ENCODE measurements at regions not wholly inside any gene's neighbourhood (a gene's known extent, or its start where the extent isn't known, plus 50 kb on each side); places are given as distances from the start of the nearest gene placed in this dataset.

DNA sequence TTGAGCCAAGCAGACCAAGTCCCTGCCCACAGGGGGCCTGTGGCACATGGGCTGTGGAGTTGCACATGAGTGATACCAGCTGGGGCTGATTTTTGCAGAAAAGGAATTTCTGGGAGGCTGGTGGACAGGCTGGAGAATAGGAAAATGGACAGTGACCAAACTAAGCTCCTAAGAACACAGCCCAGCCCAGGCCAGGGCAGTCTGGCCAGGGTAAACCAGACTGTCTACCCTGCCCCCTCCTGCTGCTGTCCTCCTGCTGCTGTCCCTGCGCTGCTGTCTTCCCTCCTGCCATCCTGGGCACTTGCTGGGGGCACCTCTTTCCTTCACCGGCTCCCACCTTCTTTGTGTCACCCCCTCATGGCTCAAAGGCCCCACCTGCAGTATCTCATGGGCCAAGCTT is 219.2 kb downstream of the ZIC5 start:
- Histone ChIP-seq H3K4me2 (ENCODE audit: control insufficient read depth, extremely low read depth, insufficient read depth, low read depth, low read length) (no peak overlapping the region), H3K9me1 (ENCODE audit: control insufficient read depth, extremely low read depth, insufficient read depth, low read length) (no peaks in the 10 kb centered on the region), H3K27ac (ENCODE audit: control insufficient read depth, insufficient read depth, low read length) (no peak overlapping the region), H3K79me2 (ENCODE audit: control insufficient read depth, insufficient read depth, low read length) (no peaks in the 10 kb centered on the region), H3K9me3 (ENCODE audit: control insufficient read depth, low read depth, low read length) (no peaks in the 10 kb centered on the region), H4K20me1 (ENCODE audit: control insufficient read depth, extremely low read depth, insufficient read depth, low read length) (no peaks in the 10 kb centered on the region), H3K9ac (ENCODE audit: control insufficient read depth, extremely low read depth, insufficient read depth, low read length) (no peak overlapping the region), H3K27me3 (ENCODE audit: control insufficient read depth, extremely low read depth, insufficient read depth, low read length) (no peaks in the 10 kb centered on the region), H2AFZ (ENCODE audit: control insufficient read depth, low read length) (no peak overlapping the region), H3K36me3 (ENCODE audit: control insufficient read depth in 2 of 2, extremely low read depth in 1 of 2, insufficient read depth in 2 of 2, low read length in 2 of 2) (no peaks in the 10 kb centered on the region), H3K4me3 (ENCODE audit: control insufficient read depth in 2 of 3, extremely low read depth in 1 of 3, insufficient read depth in 2 of 3, low read depth in 1 of 3, low read length in 3 of 3) (no peak overlapping the region), H3K4me1 (ENCODE audit: control insufficient read depth, extremely low read depth, insufficient read depth, low read length) (no peaks in the 10 kb centered on the region)
- dilution Hi-C loops (cut with MboI; ENCODE audit: extremely low pct_ligation_motif_present, low sequenced_read_pairs): no loop called here
- no peak for TF ChIP-seq EZH2 (IDR thresholded peaks at IDR 0.05; ENCODE audit: low read length)
- TF ChIP-seq, protein P1, sequence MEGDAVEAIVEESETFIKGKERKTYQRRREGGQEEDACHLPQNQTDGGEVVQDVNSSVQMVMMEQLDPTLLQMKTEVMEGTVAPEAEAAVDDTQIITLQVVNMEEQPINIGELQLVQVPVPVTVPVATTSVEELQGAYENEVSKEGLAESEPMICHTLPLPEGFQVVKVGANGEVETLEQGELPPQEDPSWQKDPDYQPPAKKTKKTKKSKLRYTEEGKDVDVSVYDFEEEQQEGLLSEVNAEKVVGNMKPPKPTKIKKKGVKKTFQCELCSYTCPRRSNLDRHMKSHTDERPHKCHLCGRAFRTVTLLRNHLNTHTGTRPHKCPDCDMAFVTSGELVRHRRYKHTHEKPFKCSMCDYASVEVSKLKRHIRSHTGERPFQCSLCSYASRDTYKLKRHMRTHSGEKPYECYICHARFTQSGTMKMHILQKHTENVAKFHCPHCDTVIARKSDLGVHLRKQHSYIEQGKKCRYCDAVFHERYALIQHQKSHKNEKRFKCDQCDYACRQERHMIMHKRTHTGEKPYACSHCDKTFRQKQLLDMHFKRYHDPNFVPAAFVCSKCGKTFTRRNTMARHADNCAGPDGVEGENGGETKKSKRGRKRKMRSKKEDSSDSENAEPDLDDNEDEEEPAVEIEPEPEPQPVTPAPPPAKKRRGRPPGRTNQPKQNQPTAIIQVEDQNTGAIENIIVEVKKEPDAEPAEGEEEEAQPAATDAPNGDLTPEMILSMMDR (optimal IDR thresholded peaks at IDR 0.05 in 1 of 3, IDR thresholded peaks at IDR 0.05 in 1 of 3, conservative IDR thresholded peaks at IDR 0.05 in 1 of 3; ENCODE audit: extremely low read depth in 1 of 3, insufficient read depth in 2 of 3, low read length in 3 of 3): no peak
- no peak for DNase-seq (ENCODE audit: low read depth, low spot score)
- FAIRE-seq: no peak

DNA sequence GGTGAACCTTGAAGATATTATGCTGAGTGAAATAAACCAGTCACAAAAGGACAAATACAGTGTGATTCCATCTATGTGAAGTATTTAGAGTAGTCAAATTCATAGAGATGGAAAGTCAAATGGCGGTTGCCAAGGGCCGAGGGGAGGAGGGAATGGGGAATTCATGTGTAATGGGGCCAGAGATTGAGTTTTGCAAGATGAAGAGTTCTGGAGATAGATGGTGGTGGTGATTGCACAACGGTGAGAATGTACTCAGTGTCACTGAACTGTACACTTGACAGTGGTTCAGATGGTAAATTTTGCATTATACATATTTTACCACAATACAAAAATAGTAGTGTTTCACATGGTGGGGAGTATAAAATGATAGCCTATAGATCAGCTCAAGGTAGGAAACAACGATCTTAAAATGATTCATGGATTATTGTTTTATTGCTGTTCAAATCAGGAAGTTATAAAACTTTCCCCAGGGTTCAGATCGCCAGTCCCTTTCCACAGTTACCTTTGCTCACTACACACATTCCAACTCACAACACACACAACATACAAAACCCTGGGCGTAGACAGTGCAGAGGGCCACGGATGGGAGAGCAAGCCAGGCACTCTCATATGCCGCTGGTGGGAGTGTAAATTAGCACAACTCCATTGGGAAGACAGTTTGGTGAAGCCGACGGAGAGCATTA is 219.9 kb downstream of the ZIC5 start:
- no peak overlapping the region for H3K4me3 ChIP-seq (ENCODE audit: control insufficient read depth in 2 of 3, extremely low read depth in 1 of 3, insufficient read depth in 2 of 3, low read depth in 1 of 3, low read length in 3 of 3)

More for the DNA sequence above, 219.9 kb downstream of the ZIC5 start:
- Histone ChIP-seq H2AFZ (ENCODE audit: control insufficient read depth, low read length) (no peak overlapping the region), H3K79me2 (ENCODE audit: control insufficient read depth, insufficient read depth, low read length) (no peaks in the 10 kb centered on the region), H3K27ac (ENCODE audit: control insufficient read depth, insufficient read depth, low read length) (no peak overlapping the region), H3K36me3 (ENCODE audit: control insufficient read depth in 2 of 2, extremely low read depth in 1 of 2, insufficient read depth in 2 of 2, low read length in 2 of 2) (no peaks in the 10 kb centered on the region), H4K20me1 (ENCODE audit: control insufficient read depth, extremely low read depth, insufficient read depth, low read length) (no peaks in the 10 kb centered on the region), H3K9ac (ENCODE audit: control insufficient read depth, extremely low read depth, insufficient read depth, low read length) (no peak overlapping the region), H3K4me2 (ENCODE audit: control insufficient read depth, extremely low read depth, insufficient read depth, low read depth, low read length) (no peak overlapping the region), H3K9me3 (ENCODE audit: control insufficient read depth, low read depth, low read length) (no peaks in the 10 kb centered on the region), H3K4me1 (ENCODE audit: control insufficient read depth, extremely low read depth, insufficient read depth, low read length) (no peaks in the 10 kb centered on the region), H3K27me3 (ENCODE audit: control insufficient read depth, extremely low read depth, insufficient read depth, low read length) (no peaks in the 10 kb centered on the region), H3K9me1 (ENCODE audit: control insufficient read depth, extremely low read depth, insufficient read depth, low read length) (no peaks in the 10 kb centered on the region)
- no peak for FAIRE-seq
- no peak for TF ChIP-seq EZH2 (IDR thresholded peaks at IDR 0.05; ENCODE audit: low read length)
- TF ChIP-seq, protein P1 (optimal IDR thresholded peaks at IDR 0.05 in 1 of 3, IDR thresholded peaks at IDR 0.05 in 1 of 3, conservative IDR thresholded peaks at IDR 0.05 in 1 of 3; ENCODE audit: extremely low read depth in 1 of 3, insufficient read depth in 2 of 3, low read length in 3 of 3): no peak
- dilution Hi-C loops (cut with MboI; ENCODE audit: extremely low pct_ligation_motif_present, low sequenced_read_pairs): no loop called here
- no peak for DNase-seq (ENCODE audit: low read depth, low spot score)
